Spleen (tissue), 11 donors: ENCODE measurements at regions not wholly inside any gene's neighbourhood (a gene's known extent, or its start where the extent isn't known, plus 50 kb on each side); places are given as distances from the start of the nearest gene placed in this dataset.

Experiments
- DNase-seq: peaks from one replicate; pipeline ENCODE4 v3.0.0-alpha.2; 2020
- H3K27ac ChIP-seq, 8 donors: fragments of 200-600 bp; sonication (generic) in 7 of 8; 1 replicate in 4 of 8; 2 replicates in 4 of 8; pipeline versions ENCODE4 v1.5.0 to v1.8.0; 2016 to 2021; ENCODE audit warnings: inconsistent platforms in 4 of 8, mild to moderate bottlenecking in 4 of 8, moderate library complexity in 1 of 8
- H3K27me3 ChIP-seq, 7 donors: fragments of 200-600 bp; sonication (generic) in 6 of 7; replicated peaks in 1 of 7; 1 replicate in 4 of 7; 2 replicates in 3 of 7; pipeline versions ENCODE4 v1.5.0 to v1.8.0; 2016 to 2021; ENCODE audit warnings: inconsistent platforms in 3 of 7, mild to moderate bottlenecking in 1 of 7
- H3K36me3 ChIP-seq, 6 donors: fragments of 200-600 bp; sonication (generic) in 5 of 6; 1 replicate in 4 of 6; 2 replicates in 2 of 6; pipeline versions ENCODE4 v1.5.0 to v1.8.0; 2016 to 2021; ENCODE audit warnings: inconsistent platforms in 2 of 6
- H3K4me1 ChIP-seq, 6 donors: fragments of 200-600 bp; sonication (generic) in 5 of 6; 1 replicate in 3 of 6; 2 replicates in 3 of 6; pipeline versions ENCODE4 v1.5.0 to v1.8.0; 2016 to 2021; ENCODE audit warnings: inconsistent platforms in 3 of 6
- H3K4me3 ChIP-seq, 8 donors: fragments of 200-600 bp; sonication (generic) in 7 of 8; 1 replicate in 4 of 8; 2 replicates in 4 of 8; pipeline versions ENCODE4 v1.5.0 to v1.8.0; 2016 to 2021; ENCODE audit warnings: inconsistent platforms in 4 of 8, mild to moderate bottlenecking in 4 of 8, moderate library complexity in 2 of 8
- H3K9me3 ChIP-seq, 8 donors: fragments of 200-600 bp; sonication (generic) in 7 of 8; 1 replicate in 4 of 8; 2 replicates in 4 of 8; pipeline versions ENCODE4 v1.5.0 to v1.8.0; 2016 to 2021; ENCODE audit warnings: inconsistent platforms in 4 of 8
- POLR2A ChIP-seq, 3 donors: fragments of 450-650 bp; IDR thresholded peaks; one replicate each; pipeline ENCODE4 v1.5.1; 2017; ENCODE audit warnings: antibody characterized with exemption in 3 of 3, mild to moderate bottlenecking in 1 of 3
- POLR2AphosphoS5 ChIP-seq, 3 donors: sonication (generic); formaldehyde crosslinking; IDR thresholded peaks; one replicate each; pipeline ENCODE4 v1.5.1; 2017; ENCODE audit warnings: antibody characterized with exemption in 3 of 3
- WGBS, 5 donors: extraction: QIAGEN DNeasy Blood & Tissue Kit in 3 of 5; methylation state at CpG; one replicate each; pipeline versions ENCODE4 v1.1.5 to v1.1.7; 2013 to 2018; 5-methylcytosine and 5-hydroxymethylcytosine counted together
- intact Hi-C: fragments of 100-400 bp; cut with DNase I; formaldehyde crosslinking; loops from one replicate; pipeline ENCODE4 v1.15.0; 2023; ENCODE audit warnings: low total_unique reads
- TF ChIP-seq, protein P1 (sequence below), 11 experiments: fragments of 200-600 bp in 7 of 11; fragments of 450-650 bp in 4 of 11; sonication (generic) in 4 of 11; IDR thresholded peaks in 8 of 11; conservative IDR thresholded peaks in 3 of 11; 1 replicate in 7 of 11; 2 replicates in 4 of 11; pipeline versions ENCODE4 v1.4.0 to v1.8.0; 2016 to 2021; ENCODE audit warnings: antibody characterized with exemption in 11 of 11, inconsistent platforms in 4 of 11, mild to moderate bottlenecking in 1 of 11
- donor health status: healthy with polysubstance abuse.
- donor health status: DM: no; HTN: no; CAD: no; lungs with moderate emphysema.
- donor health status: DM: no; HTN: no; CAD: no.
- donor health status: Bipolar disorder and iron deficiency.
- donor health status: healthy.
- donor health status: DM: no; HTN: no; CAD: no.
- donor health status: DM: yes; HTN: yes; CAD: no.

DNA sequence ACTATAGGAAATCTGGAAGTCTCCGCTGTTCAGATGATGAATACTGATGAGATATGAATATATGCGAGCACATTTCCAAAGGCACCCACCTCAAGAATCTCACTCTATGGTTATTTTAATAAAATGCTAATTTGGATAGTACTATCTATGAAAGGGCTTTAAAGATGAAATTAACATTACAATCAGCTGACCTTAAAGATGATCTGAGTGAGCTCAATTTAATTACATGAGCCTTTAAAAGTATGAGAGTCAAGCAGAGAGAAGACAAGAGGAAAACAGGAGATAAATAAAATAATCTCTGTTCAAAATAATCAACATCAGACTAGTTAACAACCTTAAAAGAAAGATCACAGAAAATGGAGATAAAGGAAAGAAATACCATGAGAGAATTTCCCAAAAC, 474.1 kb upstream of the TUSC1 start:
- H3K9me3 ChIP-seq: no peaks in the 10 kb centered on the region
- H3K27ac ChIP-seq: no peak overlapping the region
- WGBS, 5 donors: 79 to 91% (median 88%) methylated on average over 2 of the region's 2 CpGs
- no peaks in the 10 kb centered on the region for H3K27me3 ChIP-seq
- no peaks in the 10 kb centered on the region for H3K36me3 ChIP-seq
- TF ChIP-seq, protein P1, sequence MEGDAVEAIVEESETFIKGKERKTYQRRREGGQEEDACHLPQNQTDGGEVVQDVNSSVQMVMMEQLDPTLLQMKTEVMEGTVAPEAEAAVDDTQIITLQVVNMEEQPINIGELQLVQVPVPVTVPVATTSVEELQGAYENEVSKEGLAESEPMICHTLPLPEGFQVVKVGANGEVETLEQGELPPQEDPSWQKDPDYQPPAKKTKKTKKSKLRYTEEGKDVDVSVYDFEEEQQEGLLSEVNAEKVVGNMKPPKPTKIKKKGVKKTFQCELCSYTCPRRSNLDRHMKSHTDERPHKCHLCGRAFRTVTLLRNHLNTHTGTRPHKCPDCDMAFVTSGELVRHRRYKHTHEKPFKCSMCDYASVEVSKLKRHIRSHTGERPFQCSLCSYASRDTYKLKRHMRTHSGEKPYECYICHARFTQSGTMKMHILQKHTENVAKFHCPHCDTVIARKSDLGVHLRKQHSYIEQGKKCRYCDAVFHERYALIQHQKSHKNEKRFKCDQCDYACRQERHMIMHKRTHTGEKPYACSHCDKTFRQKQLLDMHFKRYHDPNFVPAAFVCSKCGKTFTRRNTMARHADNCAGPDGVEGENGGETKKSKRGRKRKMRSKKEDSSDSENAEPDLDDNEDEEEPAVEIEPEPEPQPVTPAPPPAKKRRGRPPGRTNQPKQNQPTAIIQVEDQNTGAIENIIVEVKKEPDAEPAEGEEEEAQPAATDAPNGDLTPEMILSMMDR (IDR thresholded peaks at IDR 0.05 in 8 of 11, conservative IDR thresholded peaks at IDR 0.05 in 3 of 11): no peak
- TF ChIP-seq POLR2AphosphoS5 (IDR thresholded peaks at IDR 0.05) (no peak), POLR2A (IDR thresholded peaks at IDR 0.05) (no peak)
- no peak overlapping the region for H3K4me3 ChIP-seq
- no peaks in the 10 kb centered on the region for H3K4me1 ChIP-seq
- no peak for DNase-seq
- intact Hi-C loops: no loop called here

DNA sequence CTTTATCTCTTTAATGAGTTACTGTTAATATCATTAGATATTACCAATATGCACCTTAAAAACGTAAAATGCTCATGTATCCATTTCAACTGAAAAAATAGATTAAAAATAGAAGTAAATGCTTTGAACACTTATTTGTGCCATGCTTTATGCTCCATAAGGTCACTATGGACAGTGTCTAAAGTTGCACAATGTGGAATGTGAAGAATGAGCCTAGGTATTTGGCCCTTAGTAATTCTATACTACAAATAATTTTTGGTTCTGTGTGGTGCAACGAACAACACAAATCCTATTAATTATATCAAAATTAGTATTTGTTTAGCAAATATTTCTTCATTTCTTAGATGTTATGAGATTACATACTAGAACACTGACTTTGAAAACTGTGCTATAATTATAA, 469.9 kb upstream of the TUSC1 start:
- H3K4me3 ChIP-seq: no peak overlapping the region
- 70 to 81% (median 75%) methylated on average over 2 of the region's 2 CpGs for WGBS, 5 donors
- no peak overlapping the region for H3K27ac ChIP-seq
- TF ChIP-seq, protein P1 (IDR thresholded peaks at IDR 0.05 in 8 of 11, conservative IDR thresholded peaks at IDR 0.05 in 3 of 11): no peak
- TF ChIP-seq POLR2AphosphoS5 (IDR thresholded peaks at IDR 0.05) (no peak), POLR2A (IDR thresholded peaks at IDR 0.05) (no peak)
- intact Hi-C loops: no loop called here
- H3K4me1 ChIP-seq: no peaks in the 10 kb centered on the region
- no peaks in the 10 kb centered on the region for H3K36me3 ChIP-seq
- no peaks in the 10 kb centered on the region for H3K27me3 ChIP-seq
- H3K9me3 ChIP-seq: peaks cover 0 to 11% (median 0%) of the 10 kb centered on the region in 8 donors
- no peak for DNase-seq

DNA sequence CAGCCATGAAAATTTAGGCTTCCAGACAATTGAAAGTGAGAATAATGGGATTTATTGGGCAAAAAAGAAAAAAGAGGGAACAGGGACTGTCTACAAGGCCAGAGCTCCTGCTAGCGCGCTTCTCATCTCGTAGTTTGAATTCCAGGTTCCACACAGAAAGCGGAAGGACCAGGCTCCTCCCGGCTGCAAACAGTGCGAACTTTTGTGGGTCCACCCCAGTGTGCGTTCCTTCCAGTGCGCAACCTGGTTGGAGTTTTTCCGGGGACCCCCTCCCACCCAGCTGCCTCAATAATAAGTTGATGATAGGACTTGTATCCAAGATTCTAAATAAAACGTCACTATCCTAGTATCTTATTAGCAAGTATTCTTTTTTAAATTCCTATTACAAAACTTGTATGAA, 467.7 kb upstream of the TUSC1 start:
- TF ChIP-seq, protein P1 (IDR thresholded peaks at IDR 0.05 in 8 of 11, conservative IDR thresholded peaks at IDR 0.05 in 3 of 11): no peak
- H3K4me3 ChIP-seq: no peak overlapping the region
- intact Hi-C loops: no loop called here
- peaks cover 0 to 11% (median 0%) of the 10 kb centered on the region in 8 donors for H3K9me3 ChIP-seq
- WGBS, 5 donors: 90 to 97% (median 93%) methylated on average over 10 of the region's 10 CpGs
- no peak overlapping the region for H3K27ac ChIP-seq
- no peaks in the 10 kb centered on the region for H3K4me1 ChIP-seq
- DNase-seq: no peak
- no peaks in the 10 kb centered on the region for H3K27me3 ChIP-seq
- no peaks in the 10 kb centered on the region for H3K36me3 ChIP-seq

DNA sequence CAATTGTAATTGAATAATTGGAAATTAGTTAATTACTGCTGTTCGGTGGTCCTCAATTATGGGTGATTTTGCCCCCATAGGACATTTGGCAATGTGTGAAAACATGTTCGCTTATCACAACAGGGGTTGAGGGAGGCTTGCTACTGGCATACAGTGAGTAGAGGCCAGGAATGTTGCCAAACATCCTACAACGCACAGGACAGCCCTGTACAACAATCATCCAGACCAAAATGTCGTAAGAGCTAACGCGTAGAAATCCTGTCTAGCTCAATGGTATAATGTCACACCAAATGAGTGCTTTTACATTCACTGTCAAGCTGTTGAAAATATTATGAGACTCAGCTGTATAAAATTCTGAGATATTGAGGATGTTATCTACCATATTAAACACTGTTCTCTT, 464.4 kb upstream of the TUSC1 start:
- no peaks in the 10 kb centered on the region for H3K27me3 ChIP-seq
- no peak for DNase-seq
- no peak overlapping the region for H3K27ac ChIP-seq
- intact Hi-C loops: no loop called here
- no peaks in the 10 kb centered on the region for H3K36me3 ChIP-seq
- no peak overlapping the region for H3K4me3 ChIP-seq
- 84 to 93% (median 88%) methylated on average over 6 of the region's 6 CpGs for WGBS, 5 donors
- H3K9me3 ChIP-seq: peaks cover 0 to 11% (median 0%) of the 10 kb centered on the region in 8 donors
- TF ChIP-seq POLR2A (IDR thresholded peaks at IDR 0.05): no peak
- TF ChIP-seq, protein P1 (IDR thresholded peaks at IDR 0.05 in 8 of 11, conservative IDR thresholded peaks at IDR 0.05 in 3 of 11): no peak
- no peak for TF ChIP-seq POLR2AphosphoS5 (IDR thresholded peaks at IDR 0.05)
- H3K4me1 ChIP-seq: no peaks in the 10 kb centered on the region
